Panc1 (cell line): ENCODE measurements at regions not wholly inside any gene's neighbourhood (a gene's known extent, or its start where the extent isn't known, plus 50 kb on each side); places are given as distances from the start of the nearest gene placed in this dataset.

ENCODE experiments used
- ATAC-seq: fragments of 200-7000 bp; cut with Tn5 transposase; 2 replicates; pipeline ENCODE4 v1.9.1; 2020; ENCODE audit warnings: mild to moderate bottlenecking, moderate library complexity
- BruUV-seq: library from RNA; stranded (reverse); fragments of 400-500 nt; replicated peaks from 2 replicates; lab custom pipeline; 2021; lab: Mats Ljungman, UMichigan
- CTCF ChIA-PET: fragments of 300-600 bp; sonication (Branson Sonifier 250); formaldehyde crosslinking; loops from one replicate; lab custom pipeline; 2022; ENCODE audit warnings: antibody characterized with exemption; lab: Charles Lee
- POLR2A ChIA-PET: fragments of 300-600 bp; sonication (Branson Sonifier 250); formaldehyde crosslinking; loops from one replicate; lab custom pipeline; 2022; ENCODE audit warnings: antibody characterized with exemption; lab: Charles Lee
- DNase-seq: peaks from one replicate; pipeline ENCODE4 v3.0.0-alpha.2; 2010; ENCODE audit warnings: low read depth, low spot score
- H3K27ac ChIP-seq: 2 replicates; pipeline ENCODE4 v1.5.1; 2011; ENCODE audit warnings: mild to moderate bottlenecking, low read length, inconsistent platforms
- H3K27me3 ChIP-seq: fragments of 200-500 bp; sonication (Bioruptor generic); 2 replicates; pipeline ENCODE4 v1.6.0; 2014; ENCODE audit warnings: low read length, inconsistent platforms; ENCODE audit not compliant: control insufficient read depth, insufficient read depth
- H3K36me3 ChIP-seq: fragments of 200-500 bp; sonication (Bioruptor generic); 2 replicates; pipeline ENCODE4 v1.5.1; 2014; ENCODE audit warnings: inconsistent platforms, mild to moderate bottlenecking, low read length, moderate library complexity; ENCODE audit not compliant: control insufficient read depth, insufficient read depth
- H3K4me1 ChIP-seq: 2 replicates; pipeline ENCODE4 v1.5.1; 2011; ENCODE audit warnings: inconsistent platforms, mild to moderate bottlenecking, low read length, moderate library complexity; ENCODE audit not compliant: control insufficient read depth, insufficient read depth
- H3K4me3 ChIP-seq, 2 experiments: 2 replicates each; pipeline ENCODE4 v1.5.1; 2011 to 2012; ENCODE audit warnings: low read depth in 2 of 2, low read length in 2 of 2, mild to moderate bottlenecking in 2 of 2, inconsistent platforms in 1 of 2, moderate library complexity in 1 of 2
- H3K9me3 ChIP-seq: fragments of 200-500 bp; sonication (Bioruptor generic); 2 replicates; pipeline ENCODE4 v1.5.1; 2014; ENCODE audit warnings: low read depth, mild to moderate bottlenecking, inconsistent platforms, low read length, moderate library complexity; ENCODE audit not compliant: control insufficient read depth, insufficient read depth
- CTCF ChIP-seq: fragments of 450-650 bp; IDR thresholded peaks from 2 replicates; pipeline ENCODE4 v1.5.1; 2017; ENCODE audit warnings: mild to moderate bottlenecking
- POLR2AphosphoS5 ChIP-seq: IDR thresholded peaks from 2 replicates; pipeline ENCODE4 v1.6.1; 2012; ENCODE audit warnings: mild to moderate bottlenecking, low read depth, low read length, moderate library complexity
- REST ChIP-seq, 2 experiments: IDR thresholded peaks; 2 replicates each; pipeline ENCODE4 v1.6.1; 2011 to 2012; ENCODE audit warnings: low read depth in 2 of 2, control low read depth in 1 of 2, low read length in 1 of 2, mild to moderate bottlenecking in 1 of 2, moderate library complexity in 1 of 2; ENCODE audit not compliant: insufficient read depth in 1 of 2
- SIN3A ChIP-seq: IDR thresholded peaks from 2 replicates; pipeline ENCODE4 v1.6.1; 2012; ENCODE audit warnings: low read depth, mild to moderate bottlenecking, low read length, moderate library complexity, borderline replicate concordance; ENCODE audit not compliant: insufficient read depth
- TCF7L2 ChIP-seq: IDR thresholded peaks from 2 replicates; pipeline ENCODE4 v1.6.1; 2011; ENCODE audit warnings: mild to moderate bottlenecking, low read depth, low read length, inconsistent platforms
- in situ Hi-C: cut with HindIII; loops from 2 replicates; pipeline ENCODE4 v1.10.0; 2016; ENCODE audit warnings: low sequenced_read_pairs, low pct_unique_long_range_greater_than_20kb
- intact Hi-C: fragments of 100-400 bp; cut with micrococcal nuclease; formaldehyde crosslinking; loops from one replicate; pipeline ENCODE4 v1.10.0; 2022; ENCODE audit not compliant: unreplicated experiment

GRCh38 chr10:33463011-33463410, 128.5 kb upstream of the NRP1 start:
- in situ Hi-C loops = no loop called here
- POLR2A ChIA-PET = no interaction called here
- CTCF ChIA-PET = no interaction called here
- intact Hi-C loops = no loop called here
- no peak for DNase-seq
- Histone ChIP-seq H3K9me3 (no peaks in the 10 kb centered on the region), H3K36me3 (no peaks in the 10 kb centered on the region), H3K4me1 (no peaks in the 10 kb centered on the region), H3K27ac (no peak overlapping the region), H3K4me3 (no peak overlapping the region), H3K27me3 (no peaks in the 10 kb centered on the region)
- no TSS peak for BruUV-seq
- TF ChIP-seq TCF7L2 (no peak), REST (IDR thresholded peaks at IDR 0.05; ENCODE audit: insufficient read depth in 1 of 2, low read depth in 2 of 2, low read length in 1 of 2) (no peak), SIN3A (no peak), CTCF (no peak), POLR2AphosphoS5 (no peak)
- no peak for ATAC-seq

GRCh38 chr10:33461295-33461640, 126.8 kb upstream of the NRP1 start:
- no peak for ATAC-seq
- H3K36me3 ChIP-seq = no peaks in the 10 kb centered on the region
- no peaks in the 10 kb centered on the region for H3K27me3 ChIP-seq
- H3K9me3 ChIP-seq = no peaks in the 10 kb centered on the region
- no peaks in the 10 kb centered on the region for H3K4me1 ChIP-seq
- CTCF ChIA-PET = interaction anchor here (0.7 kb wide), 1 partner anchor 28 kb away, joined by 4 read pairs; no protein-coding TSS in a partner anchor
- BruUV-seq = no TSS peak
- intact Hi-C loops (no loop called here), in situ Hi-C loops (no loop called here)
- H3K27ac ChIP-seq = no peak overlapping the region
- no peak overlapping the region for H3K4me3 ChIP-seq
- POLR2A ChIA-PET = no interaction called here
- no peak for DNase-seq
- TF ChIP-seq SIN3A (no peak), REST (IDR thresholded peaks at IDR 0.05; ENCODE audit: insufficient read depth in 1 of 2, low read depth in 2 of 2, low read length in 1 of 2) (no peak), TCF7L2 (no peak), POLR2AphosphoS5 (no peak), CTCF (no peak)
